ENCODE measurements at regions not wholly inside any gene's neighbourhood (a gene's known extent, or its start where the extent isn't known, plus 50 kb on each side); places are given as distances from the start of the nearest gene placed in this dataset.

GRCh38 chr16:73464834-73465233, 416.9 kb upstream of the ZFHX3 start:
- TF ChIP-seq, protein P1, sequence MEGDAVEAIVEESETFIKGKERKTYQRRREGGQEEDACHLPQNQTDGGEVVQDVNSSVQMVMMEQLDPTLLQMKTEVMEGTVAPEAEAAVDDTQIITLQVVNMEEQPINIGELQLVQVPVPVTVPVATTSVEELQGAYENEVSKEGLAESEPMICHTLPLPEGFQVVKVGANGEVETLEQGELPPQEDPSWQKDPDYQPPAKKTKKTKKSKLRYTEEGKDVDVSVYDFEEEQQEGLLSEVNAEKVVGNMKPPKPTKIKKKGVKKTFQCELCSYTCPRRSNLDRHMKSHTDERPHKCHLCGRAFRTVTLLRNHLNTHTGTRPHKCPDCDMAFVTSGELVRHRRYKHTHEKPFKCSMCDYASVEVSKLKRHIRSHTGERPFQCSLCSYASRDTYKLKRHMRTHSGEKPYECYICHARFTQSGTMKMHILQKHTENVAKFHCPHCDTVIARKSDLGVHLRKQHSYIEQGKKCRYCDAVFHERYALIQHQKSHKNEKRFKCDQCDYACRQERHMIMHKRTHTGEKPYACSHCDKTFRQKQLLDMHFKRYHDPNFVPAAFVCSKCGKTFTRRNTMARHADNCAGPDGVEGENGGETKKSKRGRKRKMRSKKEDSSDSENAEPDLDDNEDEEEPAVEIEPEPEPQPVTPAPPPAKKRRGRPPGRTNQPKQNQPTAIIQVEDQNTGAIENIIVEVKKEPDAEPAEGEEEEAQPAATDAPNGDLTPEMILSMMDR (IDR thresholded peaks at IDR 0.05; ENCODE audit: control insufficient read depth, extremely low read depth, insufficient read depth) = no peak
- no peak for DNase-seq (ENCODE audit: low read depth)

DNA sequence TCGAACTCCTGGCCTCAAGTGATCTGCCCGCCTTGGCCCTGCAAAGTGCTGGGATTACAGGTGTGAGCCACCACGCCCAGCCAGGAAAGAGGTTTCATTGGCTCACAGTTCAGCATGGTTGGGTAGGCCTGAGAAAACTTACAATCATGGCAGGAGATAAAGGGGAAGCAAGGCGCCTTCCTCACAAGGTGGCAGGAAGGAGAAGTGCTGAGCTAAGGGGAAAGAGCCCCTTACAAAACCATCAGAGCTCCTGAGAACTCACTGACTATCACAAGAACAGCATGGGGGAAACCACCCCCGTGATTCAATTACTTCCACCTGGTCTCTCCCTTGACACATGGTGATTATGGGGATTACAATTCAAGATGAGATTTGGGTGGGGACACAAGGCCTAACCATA, 411.7 kb upstream of the ZFHX3 start:
- DNase-seq (ENCODE audit: low read depth) = no peak
- H3K4me3 ChIP-seq (ENCODE audit: low read depth, low read length) = no peak overlapping the region
- TF ChIP-seq, protein P1 (IDR thresholded peaks at IDR 0.05; ENCODE audit: control insufficient read depth, extremely low read depth, insufficient read depth) = no peak

More at GRCh38 chr16:73464834-73465233, 416.9 kb upstream of the ZFHX3 start:
- H3K4me3 ChIP-seq (ENCODE audit: low read depth, low read length) = no peak overlapping the region

DNA sequence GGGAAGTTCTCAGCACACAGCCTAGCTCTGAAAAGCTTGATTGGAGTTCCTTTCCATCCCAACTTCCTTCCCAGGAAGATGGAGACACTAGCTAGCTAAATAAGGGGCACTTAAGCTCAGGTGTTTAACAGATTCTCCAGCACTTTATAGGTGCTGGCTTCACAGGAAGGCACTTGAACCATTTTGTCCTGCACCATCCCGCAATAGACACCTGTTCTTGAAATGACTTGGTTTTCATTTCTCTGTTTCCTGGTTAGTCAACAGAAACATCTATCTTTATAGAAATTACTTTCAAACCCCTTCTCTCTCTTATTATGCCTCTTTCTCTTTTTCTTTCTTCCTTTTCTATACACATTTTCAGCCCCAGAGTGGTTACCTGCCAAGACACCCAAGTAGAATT, 409.9 kb upstream of the ZFHX3 start:
- no peak overlapping the region for H3K4me3 ChIP-seq (ENCODE audit: low read depth, low read length)
- DNase-seq (ENCODE audit: low read depth) = no peak
- TF ChIP-seq, protein P1 (IDR thresholded peaks at IDR 0.05; ENCODE audit: control insufficient read depth, extremely low read depth, insufficient read depth) = no peak

GRCh38 chr16:73448970-73449369, 401.0 kb upstream of the ZFHX3 start:
- TF ChIP-seq, protein P1 (IDR thresholded peaks at IDR 0.05; ENCODE audit: control insufficient read depth, extremely low read depth, insufficient read depth) = no peak
- no peak overlapping the region for H3K4me3 ChIP-seq (ENCODE audit: low read depth, low read length)
- no peak for DNase-seq (ENCODE audit: low read depth)

DNA sequence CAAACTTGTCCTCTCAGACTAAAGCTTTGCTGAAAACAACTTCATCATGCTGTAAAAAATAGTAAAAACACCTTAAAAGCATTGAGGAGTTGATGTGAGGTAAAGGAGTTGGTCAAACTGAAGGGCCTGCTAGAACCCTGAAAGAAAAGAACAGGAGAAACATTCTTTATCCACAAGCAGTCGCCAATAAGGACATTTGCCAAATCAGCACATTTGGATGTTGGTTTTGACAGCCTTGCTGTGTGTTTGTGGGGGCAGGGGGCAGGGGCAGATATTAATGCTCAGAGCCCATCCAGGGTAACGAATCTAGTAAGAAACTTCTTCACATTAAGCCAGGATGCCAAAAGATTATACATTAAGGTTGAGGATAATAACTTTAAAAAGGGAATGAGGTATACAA, 399.9 kb upstream of the ZFHX3 start:
- no peak for DNase-seq (ENCODE audit: low read depth)
- H3K4me3 ChIP-seq (ENCODE audit: low read depth, low read length) = no peak overlapping the region
- TF ChIP-seq, protein P1 (IDR thresholded peaks at IDR 0.05; ENCODE audit: control insufficient read depth, extremely low read depth, insufficient read depth) = no peak

GRCh38 chr16:73434621-73435020, 386.7 kb upstream of the ZFHX3 start:
- DNase-seq (ENCODE audit: low read depth) = no peak
- no peak overlapping the region for H3K4me3 ChIP-seq (ENCODE audit: low read depth, low read length)
- TF ChIP-seq, protein P1 (IDR thresholded peaks at IDR 0.05; ENCODE audit: control insufficient read depth, extremely low read depth, insufficient read depth) = no peak

- no peak for DNase-seq (ENCODE audit: low read depth)
- TF ChIP-seq, protein P1 (IDR thresholded peaks at IDR 0.05; ENCODE audit: control insufficient read depth, extremely low read depth, insufficient read depth) = no peak
- no peak overlapping the region for H3K4me3 ChIP-seq (ENCODE audit: low read depth, low read length)
Measured at GRCh38 chr16:73433731-73434307, 385.9 kb upstream of the ZFHX3 start.
